CD4-positive, alpha-beta T cell treated with Interleukin-17A for 4 hours (primary cell): ENCODE measurements at regions not wholly inside any gene's neighbourhood (a gene's known extent, or its start where the extent isn't known, plus 50 kb on each side); places are given as distances from the start of the nearest gene placed in this dataset.
"Not testable (repeated sequence)": the region's sequence is repeated elsewhere in the genome, so short reads cannot be mapped to it uniquely, and the experiment has no call there.

Source experiments
- DNase-seq: peaks from one replicate; pipeline ENCODE4 v3.0.0-alpha.2; 2020; ENCODE audit warnings: mixed read lengths

DNA sequence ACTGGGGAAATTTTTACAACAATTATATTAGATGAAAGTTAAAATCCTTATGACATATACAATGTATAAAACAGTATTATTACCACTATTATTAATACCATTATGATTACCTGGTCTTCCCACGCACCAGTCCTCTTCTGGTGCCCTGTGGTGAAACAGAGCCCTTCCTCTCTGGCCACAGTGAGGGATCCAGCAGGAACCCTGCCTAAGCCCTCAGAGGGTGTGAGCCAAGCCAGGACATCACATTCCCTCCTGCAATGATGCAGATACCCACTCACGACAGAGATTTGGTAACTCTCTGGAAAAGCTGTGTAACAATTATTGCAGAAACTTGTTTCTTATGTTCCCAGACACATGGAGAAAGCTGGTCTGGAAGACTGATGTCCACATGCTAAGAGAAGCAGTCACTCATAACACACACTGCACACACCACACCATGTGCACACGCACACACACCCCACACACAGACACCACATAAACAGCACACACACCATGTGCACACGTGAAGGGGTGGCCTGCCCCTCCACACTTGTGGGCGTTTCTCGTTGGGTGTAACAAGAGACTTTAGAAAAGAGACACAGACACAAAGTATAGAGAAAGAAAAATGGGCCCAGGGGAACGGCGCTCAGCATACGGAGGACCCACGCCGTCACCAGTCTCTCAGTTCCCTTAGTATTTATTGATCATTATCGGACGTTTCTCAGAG lies 1373.8 kb upstream of the DEFB115 start:
- not testable (repeated sequence) for DNase-seq

DNA sequence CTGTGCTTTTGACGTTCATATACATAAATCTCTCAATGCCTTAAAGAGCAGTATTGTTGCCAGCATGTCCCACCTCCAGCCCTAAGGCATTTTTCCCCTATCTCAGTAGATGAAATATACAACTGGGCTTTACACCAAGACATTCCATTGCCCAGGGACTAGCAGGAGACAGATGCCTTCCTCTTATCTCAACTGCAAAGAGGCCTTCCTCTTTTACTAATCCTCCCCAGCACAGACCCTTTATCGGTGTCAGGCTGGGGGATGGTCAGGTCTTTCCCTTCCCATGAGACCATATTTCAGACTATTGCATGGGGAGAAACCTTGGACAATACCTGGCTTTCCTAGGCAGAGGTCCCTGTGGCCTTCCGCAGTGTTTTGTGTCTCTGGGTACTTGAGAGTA lies 1373.1 kb upstream of the DEFB115 start:
- not testable (repeated sequence) for DNase-seq

DNA sequence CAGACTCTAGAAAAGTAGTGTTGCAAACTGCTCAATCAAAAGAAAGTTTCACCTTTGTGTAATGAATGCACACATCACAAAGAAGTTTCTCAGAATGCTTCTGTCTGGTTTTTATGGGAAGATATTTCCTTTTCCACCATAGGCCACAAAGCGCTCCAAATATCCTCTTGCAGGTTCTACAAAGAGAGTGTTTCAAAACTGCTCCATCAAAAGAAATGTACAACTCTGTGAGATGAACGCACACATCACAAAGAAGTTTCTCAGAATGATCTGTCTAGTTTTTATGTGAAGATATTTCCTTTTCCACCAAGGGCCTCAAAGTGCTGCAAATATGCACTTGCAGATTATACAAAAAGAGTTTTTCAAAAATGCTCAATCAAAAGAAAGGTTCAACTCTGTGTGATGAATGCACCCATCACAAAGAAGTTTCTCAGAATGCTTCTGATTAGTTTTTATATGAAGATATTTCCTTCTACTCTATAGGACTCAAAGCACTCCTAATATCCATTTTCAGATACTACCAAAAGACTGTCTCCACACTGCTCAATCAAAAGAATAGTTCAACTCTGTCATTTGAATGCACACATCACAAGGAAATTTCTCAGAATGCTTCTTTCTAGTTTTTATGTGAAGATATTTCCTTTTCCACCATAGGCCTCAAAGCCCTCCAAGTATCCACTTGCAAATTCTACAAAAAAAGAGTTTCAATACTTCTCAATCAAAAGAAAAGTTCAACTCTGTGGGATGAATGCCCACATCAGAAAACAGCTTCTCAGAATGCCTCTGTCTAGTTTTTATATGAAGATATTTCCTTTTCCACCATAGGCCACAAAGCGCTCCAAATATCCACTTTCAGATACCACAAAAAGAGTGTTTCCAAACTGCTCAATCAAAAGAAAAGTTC lies 1371.9 kb upstream of the DEFB115 start:
- DNase-seq = not testable (repeated sequence)

DNA sequence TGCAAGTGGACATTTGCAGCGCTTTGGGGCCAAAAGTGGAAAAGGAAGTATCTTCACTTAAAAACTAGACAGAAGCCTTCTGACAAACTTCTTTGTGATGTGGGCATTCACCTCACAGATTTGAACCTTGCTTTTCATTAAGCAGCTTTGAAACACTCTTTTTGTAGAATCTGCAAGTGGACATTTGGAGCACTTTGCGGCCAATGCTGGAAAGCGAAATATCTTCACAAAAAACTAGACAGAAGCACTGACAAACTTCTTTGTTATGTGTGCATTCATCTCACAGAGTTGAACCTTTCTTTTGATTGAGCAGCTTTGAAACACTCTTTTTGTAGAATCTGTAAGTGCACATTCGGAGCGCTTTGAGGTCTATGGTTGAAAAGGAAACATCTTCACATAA lies 1365.9 kb upstream of the DEFB115 start:
- not testable (repeated sequence) for DNase-seq
